Caco-2 (cell line): ENCODE measurements at regions not wholly inside any gene's neighbourhood (a gene's known extent, or its start where the extent isn't known, plus 50 kb on each side); places are given as distances from the start of the nearest gene placed in this dataset.

Experiments used
- BruUV-seq: library from RNA; stranded (reverse); fragments of 400-500 nt; replicated peaks from 2 replicates; lab custom pipeline; 2021; lab: Mats Ljungman, UMichigan
- CTCF ChIA-PET: fragments of 300-600 bp; sonication (Branson Sonifier 250); formaldehyde crosslinking; loops from one replicate; lab custom pipeline; 2022; ENCODE audit warnings: antibody characterized with exemption; lab: Charles Lee
- POLR2A ChIA-PET: fragments of 300-600 bp; sonication (Branson Sonifier 250); formaldehyde crosslinking; loops from one replicate; lab custom pipeline; 2022; ENCODE audit warnings: antibody characterized with exemption; lab: Charles Lee
- DNase-seq, 2 experiments: peaks; one replicate each; pipeline versions ENCODE4 v3.0.0 to v3.0.0-alpha.2; 2020 to 2022
- H3K27me3 ChIP-seq: replicated peaks from 2 replicates; pipeline ENCODE4 v1.6.0; 2011; ENCODE audit warnings: low read length; ENCODE audit not compliant: control insufficient read depth, insufficient read depth
- H3K36me3 ChIP-seq: 2 replicates; pipeline ENCODE4 v1.5.1; 2011; ENCODE audit warnings: low read length; ENCODE audit not compliant: control insufficient read depth, insufficient read depth
- H3K4me1 ChIP-seq: fragments of 250-450 bp; sonication (Bioruptor Pico); 2 replicates; pipeline ENCODE4 v1.5.1; 2020; ENCODE audit warnings: mild to moderate bottlenecking
- H3K4me3 ChIP-seq: 2 replicates; pipeline ENCODE4 v1.5.1; 2011; ENCODE audit warnings: low read depth, mild to moderate bottlenecking, control low read depth, low read length
- H3K9me3 ChIP-seq: fragments of 250-450 bp; sonication (Bioruptor Pico); 2 replicates; pipeline ENCODE4 v1.5.1; 2020; ENCODE audit warnings: mild to moderate bottlenecking, moderate library complexity
- H3K27ac Mint-ChIP-seq: one replicate; pipeline ENCODE4 v1.8.0; 2022; ENCODE audit warnings: mixed read lengths; ENCODE audit not compliant: unreplicated experiment
- H3K27me3 Mint-ChIP-seq: one replicate; pipeline ENCODE4 v1.8.0; 2022; ENCODE audit warnings: mixed read lengths; ENCODE audit not compliant: insufficient read depth, unreplicated experiment
- H3K36me3 Mint-ChIP-seq: one replicate; pipeline ENCODE4 v1.8.0; 2022; ENCODE audit warnings: mild to moderate bottlenecking, mixed read lengths; ENCODE audit not compliant: insufficient read depth, unreplicated experiment
- H3K4me1 Mint-ChIP-seq: one replicate; pipeline ENCODE4 v1.8.0; 2022; ENCODE audit warnings: low read depth, mixed read lengths; ENCODE audit not compliant: unreplicated experiment
- H3K4me3 Mint-ChIP-seq: one replicate; pipeline ENCODE4 v1.8.0; 2022; ENCODE audit warnings: mild to moderate bottlenecking, moderate library complexity, mixed read lengths; ENCODE audit not compliant: unreplicated experiment
- H3K9me3 Mint-ChIP-seq: one replicate; pipeline ENCODE4 v1.8.0; 2022; ENCODE audit warnings: mixed read lengths; ENCODE audit not compliant: unreplicated experiment
- CTCF ChIP-seq, 2 experiments: fragments of 200-600 bp in 1 of 2; IDR thresholded peaks; 1 replicate in 1 of 2; 2 replicates in 1 of 2; pipeline versions ENCODE4 v1.5.1 to v1.8.0; 2011 to 2022; ENCODE audit warnings: antibody characterized with exemption in 1 of 2, control low read depth in 1 of 2, inconsistent platforms in 1 of 2, low read depth in 1 of 2, low read length in 1 of 2, mild to moderate bottlenecking in 1 of 2, moderate library complexity in 1 of 2; ENCODE audit not compliant: insufficient read depth in 1 of 2, severe bottlenecking in 1 of 2, unreplicated experiment in 1 of 2
- intact Hi-C: fragments of 100-400 bp; cut with micrococcal nuclease; formaldehyde crosslinking; loops from one replicate; pipeline ENCODE4 v1.10.0; 2022; ENCODE audit not compliant: unreplicated experiment

- no TSS peak for BruUV-seq
- H3K4me3 Mint-ChIP-seq, result no peak overlapping the region
- H3K4me1 Mint-ChIP-seq, result no peaks in the 10 kb centered on the region
- H3K4me1 ChIP-seq, result no peaks in the 10 kb centered on the region
- no peak overlapping the region for H3K27ac Mint-ChIP-seq
- H3K36me3 Mint-ChIP-seq, result no peaks in the 10 kb centered on the region
- no peaks in the 10 kb centered on the region for H3K36me3 ChIP-seq
- intact Hi-C loops, result no loop called here
- no peak for DNase-seq
- no peaks in the 10 kb centered on the region for H3K9me3 ChIP-seq
- no peaks in the 10 kb centered on the region; the same call in 1 of the 2 replicates for H3K27me3 ChIP-seq
- ChIA-PET POLR2A (no interaction called here), CTCF (no interaction called here)
- H3K4me3 ChIP-seq, result no peak overlapping the region
- no peaks in the 10 kb centered on the region for H3K9me3 Mint-ChIP-seq
- TF ChIP-seq CTCF (IDR thresholded peaks at IDR 0.05; ENCODE audit: insufficient read depth in 1 of 2, low read depth in 1 of 2, low read length in 1 of 2, severe bottlenecking in 1 of 2, unreplicated experiment in 1 of 2), result no peak
- no peaks in the 10 kb centered on the region for H3K27me3 Mint-ChIP-seq
These were observed 270.8 kb downstream of the NNT start for GRCh38 chr5:43873791-43874190.

GRCh38 chr5:43859309-43859708 is 256.3 kb downstream of the NNT start:
- Histone ChIP-seq H3K27me3 (no peaks in the 10 kb centered on the region), H3K36me3 (no peaks in the 10 kb centered on the region), H3K4me3 (no peak overlapping the region), H3K4me1 (no peaks in the 10 kb centered on the region), H3K9me3 (no peaks in the 10 kb centered on the region)
- H3K27me3 Mint-ChIP-seq, result no peaks in the 10 kb centered on the region
- ChIA-PET CTCF (no interaction called here), POLR2A (no interaction called here)
- H3K9me3 Mint-ChIP-seq, result no peaks in the 10 kb centered on the region
- intact Hi-C loops, result no loop called here
- H3K36me3 Mint-ChIP-seq, result no peaks in the 10 kb centered on the region
- no TSS peak for BruUV-seq
- no peak for TF ChIP-seq CTCF (IDR thresholded peaks at IDR 0.05; ENCODE audit: insufficient read depth in 1 of 2, low read depth in 1 of 2, low read length in 1 of 2, severe bottlenecking in 1 of 2, unreplicated experiment in 1 of 2)
- no peak overlapping the region for H3K4me3 Mint-ChIP-seq
- H3K27ac Mint-ChIP-seq, result no peak overlapping the region
- H3K4me1 Mint-ChIP-seq, result no peaks in the 10 kb centered on the region
- no peak for DNase-seq

GRCh38 chr5:43855452-43855851 is 252.5 kb downstream of the NNT start:
- no peak for DNase-seq
- BruUV-seq, result no TSS peak
- CTCF ChIA-PET, result no interaction called here
- H3K36me3 Mint-ChIP-seq, result no peaks in the 10 kb centered on the region
- intact Hi-C loops, result no loop called here
- no peaks in the 10 kb centered on the region for H3K4me1 Mint-ChIP-seq
- Histone ChIP-seq H3K27me3 (no peaks in the 10 kb centered on the region), H3K36me3 (no peaks in the 10 kb centered on the region), H3K9me3 (no peaks in the 10 kb centered on the region), H3K4me3 (no peak overlapping the region), H3K4me1 (no peaks in the 10 kb centered on the region)
- POLR2A ChIA-PET, result no interaction called here
- no peaks in the 10 kb centered on the region for H3K9me3 Mint-ChIP-seq
- no peak overlapping the region for H3K4me3 Mint-ChIP-seq
- TF ChIP-seq CTCF (IDR thresholded peaks at IDR 0.05; ENCODE audit: insufficient read depth in 1 of 2, low read depth in 1 of 2, low read length in 1 of 2, severe bottlenecking in 1 of 2, unreplicated experiment in 1 of 2), result no peak
- no peak overlapping the region for H3K27ac Mint-ChIP-seq
- peaks cover 3% of the 10 kb centered on the region for H3K27me3 Mint-ChIP-seq
